ENCODE measurements at regions not wholly inside any gene's neighbourhood (a gene's known extent, or its start where the extent isn't known, plus 50 kb on each side); places are given as distances from the start of the nearest gene placed in this dataset.

DNA sequence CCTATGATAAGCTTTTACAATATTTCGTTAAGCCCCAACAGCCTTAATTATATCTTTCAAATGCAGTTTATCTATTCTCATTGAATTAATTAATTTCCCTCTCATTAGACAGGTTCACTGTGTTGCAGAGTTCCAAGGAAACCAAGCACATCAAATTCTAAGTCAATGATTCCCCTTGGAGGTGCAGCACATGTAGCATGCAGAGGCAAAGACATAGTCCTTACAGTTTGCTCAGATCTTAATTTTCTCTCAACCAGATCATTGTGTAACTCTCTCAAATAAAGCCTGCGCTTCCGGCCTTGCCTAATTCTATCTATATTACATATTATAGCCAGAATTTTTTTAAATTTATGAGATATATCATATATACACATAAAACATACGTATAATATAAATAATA lies 205.4 kb downstream of the GRIA2 start:
- Mint-ChIP-seq H3K9me3 (ENCODE audit: insufficient read depth) (peaks cover 4% of the 10 kb centered on the region), H3K27ac (no peak overlapping the region), H3K4me1 (no peaks in the 10 kb centered on the region), H3K27me3 (no peaks in the 10 kb centered on the region), H3K4me3 (no peak overlapping the region)
- 80% methylated on average over 1 of the region's 4 CpGs for WGBS (ENCODE audit: insufficient coverage)
- ATAC-seq (ENCODE audit: low read depth) (no peak), DNase-seq (no peak)
- H3K27ac ChIP-seq (ENCODE audit: low read length in 2 of 2): no peak overlapping the region
- no peaks in the 10 kb centered on the region for H3K27me3 ChIP-seq (replicated peaks in 1 of 4; ENCODE audit: control extremely low read depth in 1 of 4, control insufficient read depth in 3 of 4, insufficient read depth in 4 of 4, low read length in 3 of 4)
- TF ChIP-seq, protein P1, sequence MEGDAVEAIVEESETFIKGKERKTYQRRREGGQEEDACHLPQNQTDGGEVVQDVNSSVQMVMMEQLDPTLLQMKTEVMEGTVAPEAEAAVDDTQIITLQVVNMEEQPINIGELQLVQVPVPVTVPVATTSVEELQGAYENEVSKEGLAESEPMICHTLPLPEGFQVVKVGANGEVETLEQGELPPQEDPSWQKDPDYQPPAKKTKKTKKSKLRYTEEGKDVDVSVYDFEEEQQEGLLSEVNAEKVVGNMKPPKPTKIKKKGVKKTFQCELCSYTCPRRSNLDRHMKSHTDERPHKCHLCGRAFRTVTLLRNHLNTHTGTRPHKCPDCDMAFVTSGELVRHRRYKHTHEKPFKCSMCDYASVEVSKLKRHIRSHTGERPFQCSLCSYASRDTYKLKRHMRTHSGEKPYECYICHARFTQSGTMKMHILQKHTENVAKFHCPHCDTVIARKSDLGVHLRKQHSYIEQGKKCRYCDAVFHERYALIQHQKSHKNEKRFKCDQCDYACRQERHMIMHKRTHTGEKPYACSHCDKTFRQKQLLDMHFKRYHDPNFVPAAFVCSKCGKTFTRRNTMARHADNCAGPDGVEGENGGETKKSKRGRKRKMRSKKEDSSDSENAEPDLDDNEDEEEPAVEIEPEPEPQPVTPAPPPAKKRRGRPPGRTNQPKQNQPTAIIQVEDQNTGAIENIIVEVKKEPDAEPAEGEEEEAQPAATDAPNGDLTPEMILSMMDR (IDR thresholded peaks at IDR 0.05): no peak
- no peak for TF ChIP-seq EZH2 (IDR thresholded peaks at IDR 0.05; ENCODE audit: borderline replicate concordance, insufficient read depth, low read depth, low read length, poor library complexity, severe bottlenecking)
- no peaks in the 10 kb centered on the region for H3K4me1 ChIP-seq (ENCODE audit: control insufficient read depth in 2 of 2, insufficient read depth in 2 of 2, low read length in 2 of 2)
- intact Hi-C loops (cut with micrococcal nuclease): no loop called here
- H3K9me3 ChIP-seq (ENCODE audit: control extremely low read depth in 1 of 3, control insufficient read depth in 2 of 3, insufficient read depth in 1 of 3, low read length in 2 of 3): no peaks in the 10 kb centered on the region
- H3K9ac ChIP-seq (ENCODE audit: low read length): no peak overlapping the region
- H2AFZ ChIP-seq (ENCODE audit: insufficient read depth, low read depth, low read length, poor library complexity, severe bottlenecking): no peak overlapping the region
- no peak overlapping the region for H3K4me3 ChIP-seq (ENCODE audit: control extremely low read depth in 1 of 5, extremely low read depth in 1 of 5, insufficient read depth in 1 of 5, low read depth in 2 of 5, low read length in 4 of 5)
- POLR2A ChIA-PET: no interaction called here
- H3K79me2 ChIP-seq (ENCODE audit: control insufficient read depth, insufficient read depth, low read length): no peaks in the 10 kb centered on the region
- H3K36me3 ChIP-seq (replicated peaks in 1 of 2; ENCODE audit: control extremely low read depth in 1 of 2, control insufficient read depth in 1 of 2, extremely low read depth in 1 of 2, insufficient read depth in 2 of 2, low read length in 1 of 2): no peaks in the 10 kb centered on the region
- H4K20me1 ChIP-seq (ENCODE audit: control insufficient read depth, insufficient read depth, low read length, poor library complexity, severe bottlenecking): no peaks in the 10 kb centered on the region
- CTCF ChIA-PET: no interaction called here
- no peak overlapping the region for H3K4me2 ChIP-seq (replicated peaks; ENCODE audit: low read depth, low read length, poor library complexity, severe bottlenecking)

DNA sequence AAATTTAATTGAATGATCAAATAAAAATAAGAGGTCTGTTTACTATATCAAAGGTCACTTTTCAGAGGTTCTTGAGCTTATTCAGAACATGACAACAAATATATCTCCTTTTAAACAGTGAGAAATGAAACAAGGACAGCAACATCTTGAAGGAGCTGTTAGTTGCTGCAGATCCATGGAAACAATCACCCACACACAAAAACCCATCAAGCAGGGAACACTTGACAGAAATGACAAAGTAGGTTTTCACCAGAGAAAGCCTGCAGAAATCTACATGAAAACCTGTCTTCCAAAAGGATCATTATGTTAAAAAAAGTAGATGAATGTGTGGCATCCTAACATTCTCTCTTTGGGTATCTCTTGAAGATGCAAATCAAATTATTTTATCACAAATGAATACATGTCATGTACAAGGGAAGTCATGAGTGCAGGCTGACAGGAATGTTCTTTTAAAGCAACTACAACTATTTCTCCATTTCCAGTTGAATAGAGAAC lies 203.0 kb downstream of the GRIA2 start:
- Histone ChIP-seq H3K27ac (ENCODE audit: low read length in 2 of 2) (no peak overlapping the region), H3K4me3 (ENCODE audit: control extremely low read depth in 1 of 5, extremely low read depth in 1 of 5, insufficient read depth in 1 of 5, low read depth in 2 of 5, low read length in 4 of 5) (no peak overlapping the region), H3K9me3 (ENCODE audit: control extremely low read depth in 1 of 3, control insufficient read depth in 2 of 3, insufficient read depth in 1 of 3, low read length in 2 of 3) (no peaks in the 10 kb centered on the region), H3K4me2 (replicated peaks; ENCODE audit: low read depth, low read length, poor library complexity, severe bottlenecking) (no peak overlapping the region), H3K27me3 (replicated peaks in 1 of 4; ENCODE audit: control extremely low read depth in 1 of 4, control insufficient read depth in 3 of 4, insufficient read depth in 4 of 4, low read length in 3 of 4) (no peaks in the 10 kb centered on the region), H3K36me3 (replicated peaks in 1 of 2; ENCODE audit: control extremely low read depth in 1 of 2, control insufficient read depth in 1 of 2, extremely low read depth in 1 of 2, insufficient read depth in 2 of 2, low read length in 1 of 2) (no peaks in the 10 kb centered on the region), H3K79me2 (ENCODE audit: control insufficient read depth, insufficient read depth, low read length) (no peaks in the 10 kb centered on the region), H3K4me1 (ENCODE audit: control insufficient read depth in 2 of 2, insufficient read depth in 2 of 2, low read length in 2 of 2) (no peaks in the 10 kb centered on the region), H3K9ac (ENCODE audit: low read length) (no peak overlapping the region), H4K20me1 (ENCODE audit: control insufficient read depth, insufficient read depth, low read length, poor library complexity, severe bottlenecking) (no peaks in the 10 kb centered on the region), H2AFZ (ENCODE audit: insufficient read depth, low read depth, low read length, poor library complexity, severe bottlenecking) (no peak overlapping the region)
- H3K4me1 Mint-ChIP-seq: no peaks in the 10 kb centered on the region
- CTCF ChIA-PET: no interaction called here
- TF ChIP-seq, protein P1 (IDR thresholded peaks at IDR 0.05): no peak
- no peak for TF ChIP-seq EZH2 (IDR thresholded peaks at IDR 0.05; ENCODE audit: borderline replicate concordance, insufficient read depth, low read depth, low read length, poor library complexity, severe bottlenecking)
- no peak overlapping the region for H3K27ac Mint-ChIP-seq
- H3K9me3 Mint-ChIP-seq (ENCODE audit: insufficient read depth): peaks cover 2% of the 10 kb centered on the region
- ATAC-seq (ENCODE audit: low read depth) (no peak), DNase-seq (no peak)
- no peaks in the 10 kb centered on the region for H3K27me3 Mint-ChIP-seq
- intact Hi-C loops (cut with micrococcal nuclease): no loop called here
- POLR2A ChIA-PET: no interaction called here
- H3K4me3 Mint-ChIP-seq: no peak overlapping the region

Measured in B cell (primary cell).